ENCODE measurements at regions not wholly inside any gene's neighbourhood (a gene's known extent, or its start where the extent isn't known, plus 50 kb on each side); places are given as distances from the start of the nearest gene placed in this dataset.
A peak's percentile ranks its signal among the peaks of the same experiment; 100 is the strongest.

GRCh38 chr14:101408077-101408831 lies 153.0 kb upstream of the DIO3 start:
- H3K27ac Mint-ChIP-seq (ENCODE audit: unreplicated experiment): peak overlapping the region; percentile 23
- Histone ChIP-seq H3K9me3 (ENCODE audit: insufficient read depth, low read depth, low read length) (no peaks in the 10 kb centered on the region), H2AFZ (ENCODE audit: low read depth, low read length) (no peak overlapping the region)

GRCh38 chr14:101409006-101409543 lies 152.2 kb upstream of the DIO3 start:
- Histone ChIP-seq H3K4me3 (ENCODE audit: insufficient read depth, low read depth, low read length) (no peak overlapping the region), H3K79me2 (ENCODE audit: insufficient read depth, low read length) (no peaks in the 10 kb centered on the region), H4K20me1 (ENCODE audit: insufficient read depth, low read length) (no peaks in the 10 kb centered on the region), H3K27me3 (ENCODE audit: insufficient read depth, low read length) (peaks cover 9% of the 10 kb centered on the region), H3K4me2 (ENCODE audit: low read length) (no peak overlapping the region), H3K27ac (ENCODE audit: low read depth, low read length) (no peak overlapping the region), H3K9ac (ENCODE audit: low read length) (no peak overlapping the region), H3K4me1 (ENCODE audit: insufficient read depth, low read length) (peaks cover 5% of the 10 kb centered on the region), H2AFZ (ENCODE audit: low read depth, low read length) (no peak overlapping the region), H3K36me3 (ENCODE audit: insufficient read depth, low read length) (no peaks in the 10 kb centered on the region), H3K9me3 (ENCODE audit: insufficient read depth, low read depth, low read length) (no peaks in the 10 kb centered on the region)
- Mint-ChIP-seq H3K27me3 (ENCODE audit: low read depth, unreplicated experiment) (peaks cover 42% of the 10 kb centered on the region), H3K9me3 (ENCODE audit: unreplicated experiment) (peaks cover 4% of the 10 kb centered on the region), H3K4me1 (ENCODE audit: low read depth, unreplicated experiment) (peaks cover 9% of the 10 kb centered on the region), H3K36me3 (ENCODE audit: low read depth, unreplicated experiment) (no peaks in the 10 kb centered on the region), H3K4me3 (ENCODE audit: unreplicated experiment) (no peak overlapping the region), H3K27ac (ENCODE audit: unreplicated experiment) (no peak overlapping the region)
- FAIRE-seq (no peak), DNase-seq (ENCODE audit: low read depth) (no peak)
- TF ChIP-seq EZH2 (IDR thresholded peaks at IDR 0.05; ENCODE audit: insufficient read depth, low read length): no peak
- TF ChIP-seq, protein P1, sequence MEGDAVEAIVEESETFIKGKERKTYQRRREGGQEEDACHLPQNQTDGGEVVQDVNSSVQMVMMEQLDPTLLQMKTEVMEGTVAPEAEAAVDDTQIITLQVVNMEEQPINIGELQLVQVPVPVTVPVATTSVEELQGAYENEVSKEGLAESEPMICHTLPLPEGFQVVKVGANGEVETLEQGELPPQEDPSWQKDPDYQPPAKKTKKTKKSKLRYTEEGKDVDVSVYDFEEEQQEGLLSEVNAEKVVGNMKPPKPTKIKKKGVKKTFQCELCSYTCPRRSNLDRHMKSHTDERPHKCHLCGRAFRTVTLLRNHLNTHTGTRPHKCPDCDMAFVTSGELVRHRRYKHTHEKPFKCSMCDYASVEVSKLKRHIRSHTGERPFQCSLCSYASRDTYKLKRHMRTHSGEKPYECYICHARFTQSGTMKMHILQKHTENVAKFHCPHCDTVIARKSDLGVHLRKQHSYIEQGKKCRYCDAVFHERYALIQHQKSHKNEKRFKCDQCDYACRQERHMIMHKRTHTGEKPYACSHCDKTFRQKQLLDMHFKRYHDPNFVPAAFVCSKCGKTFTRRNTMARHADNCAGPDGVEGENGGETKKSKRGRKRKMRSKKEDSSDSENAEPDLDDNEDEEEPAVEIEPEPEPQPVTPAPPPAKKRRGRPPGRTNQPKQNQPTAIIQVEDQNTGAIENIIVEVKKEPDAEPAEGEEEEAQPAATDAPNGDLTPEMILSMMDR (IDR thresholded peaks at IDR 0.05; ENCODE audit: insufficient read depth, low read depth, low read length): no peak

More at GRCh38 chr14:101408077-101408831, 153.0 kb upstream of the DIO3 start:
- no peaks in the 10 kb centered on the region for H3K36me3 ChIP-seq (ENCODE audit: insufficient read depth, low read length)
- peak; percentile 75 for DNase-seq (ENCODE audit: low read depth)
- peaks cover 4% of the 10 kb centered on the region for H3K9me3 Mint-ChIP-seq (ENCODE audit: unreplicated experiment)
- H4K20me1 ChIP-seq (ENCODE audit: insufficient read depth, low read length): no peaks in the 10 kb centered on the region
- H3K36me3 Mint-ChIP-seq (ENCODE audit: low read depth, unreplicated experiment): no peaks in the 10 kb centered on the region
- H3K4me1 Mint-ChIP-seq (ENCODE audit: low read depth, unreplicated experiment): peaks cover 9% of the 10 kb centered on the region
- peak overlapping the region; percentile 15 for H3K4me2 ChIP-seq (ENCODE audit: low read length)
- no peak overlapping the region for H3K9ac ChIP-seq (ENCODE audit: low read length)
- no peak overlapping the region for H3K4me3 ChIP-seq (ENCODE audit: insufficient read depth, low read depth, low read length)
- TF ChIP-seq EZH2 (IDR thresholded peaks at IDR 0.05; ENCODE audit: insufficient read depth, low read length): no peak
- TF ChIP-seq, protein P1 (IDR thresholded peaks at IDR 0.05; ENCODE audit: insufficient read depth, low read depth, low read length): no peak
- H3K4me3 Mint-ChIP-seq (ENCODE audit: unreplicated experiment): no peak overlapping the region
- H3K27ac ChIP-seq (ENCODE audit: low read depth, low read length): no peak overlapping the region
- peaks cover 5% of the 10 kb centered on the region for H3K4me1 ChIP-seq (ENCODE audit: insufficient read depth, low read length)
- H3K27me3 Mint-ChIP-seq (ENCODE audit: low read depth, unreplicated experiment): peaks cover 45% of the 10 kb centered on the region
- peaks cover 6% of the 10 kb centered on the region for H3K27me3 ChIP-seq (ENCODE audit: insufficient read depth, low read length)
- no peaks in the 10 kb centered on the region for H3K79me2 ChIP-seq (ENCODE audit: insufficient read depth, low read length)
- no peak for FAIRE-seq

- H3K27me3 ChIP-seq (ENCODE audit: insufficient read depth, low read length): peaks cover 9% of the 10 kb centered on the region
- no peak overlapping the region for H3K27ac Mint-ChIP-seq (ENCODE audit: unreplicated experiment)
- H3K79me2 ChIP-seq (ENCODE audit: insufficient read depth, low read length): no peaks in the 10 kb centered on the region
- H3K36me3 ChIP-seq (ENCODE audit: insufficient read depth, low read length): no peaks in the 10 kb centered on the region
- H3K4me1 ChIP-seq (ENCODE audit: insufficient read depth, low read length): peaks cover 5% of the 10 kb centered on the region
- no peak overlapping the region for H3K4me3 Mint-ChIP-seq (ENCODE audit: unreplicated experiment)
- no peak overlapping the region for H3K4me2 ChIP-seq (ENCODE audit: low read length)
- H3K4me3 ChIP-seq (ENCODE audit: insufficient read depth, low read depth, low read length): no peak overlapping the region
- TF ChIP-seq, protein P1 (IDR thresholded peaks at IDR 0.05; ENCODE audit: insufficient read depth, low read depth, low read length): no peak
- TF ChIP-seq EZH2 (IDR thresholded peaks at IDR 0.05; ENCODE audit: insufficient read depth, low read length): no peak
- H2AFZ ChIP-seq (ENCODE audit: low read depth, low read length): no peak overlapping the region
- H3K27me3 Mint-ChIP-seq (ENCODE audit: low read depth, unreplicated experiment): peaks cover 36% of the 10 kb centered on the region
- FAIRE-seq (no peak), DNase-seq (ENCODE audit: low read depth) (no peak)
- H3K36me3 Mint-ChIP-seq (ENCODE audit: low read depth, unreplicated experiment): no peaks in the 10 kb centered on the region
- no peak overlapping the region for H3K27ac ChIP-seq (ENCODE audit: low read depth, low read length)
- H3K4me1 Mint-ChIP-seq (ENCODE audit: low read depth, unreplicated experiment): peaks cover 14% of the 10 kb centered on the region
- no peaks in the 10 kb centered on the region for H3K9me3 ChIP-seq (ENCODE audit: insufficient read depth, low read depth, low read length)
- no peaks in the 10 kb centered on the region for H4K20me1 ChIP-seq (ENCODE audit: insufficient read depth, low read length)
- no peak overlapping the region for H3K9ac ChIP-seq (ENCODE audit: low read length)
- H3K9me3 Mint-ChIP-seq (ENCODE audit: unreplicated experiment): peaks cover 4% of the 10 kb centered on the region
These were observed 151.2 kb upstream of the DIO3 start for GRCh38 chr14:101410126-101410525.

Data from astrocyte (in vitro differentiated cells and primary cell).